ENCODE measurements at regions not wholly inside any gene's neighbourhood (a gene's known extent, or its start where the extent isn't known, plus 50 kb on each side); places are given as distances from the start of the nearest gene placed in this dataset.

DNA sequence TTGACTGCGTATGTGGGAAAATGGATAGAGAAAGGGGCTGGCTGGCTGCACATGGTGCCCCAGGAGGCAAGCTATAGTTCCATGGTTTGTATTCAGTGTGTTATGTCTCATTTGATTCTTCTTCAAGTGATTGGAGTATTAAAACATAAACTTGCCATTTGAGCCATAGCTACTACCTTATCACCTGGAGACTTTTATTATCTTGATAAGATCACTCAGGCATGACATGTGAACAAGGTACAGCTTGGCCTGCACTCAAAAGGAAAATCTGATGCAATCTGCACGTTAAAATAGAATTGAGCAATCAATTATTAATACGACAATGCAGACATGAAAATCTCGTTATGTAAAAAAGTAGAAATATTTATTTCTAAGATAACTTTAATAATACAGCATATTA lies 116.9 kb downstream of the RND3 start:
- DNase-seq (ENCODE audit: extremely low read depth in 1 of 4, low spot score in 3 of 4) (no peak), FAIRE-seq (no peak), ATAC-seq (no peak)
- no peak for TF ChIP-seq MECOM (CRISPR knock-in tag; IDR thresholded peaks at IDR 0.05)
- no peak for TF ChIP-seq FOXM1 (IDR thresholded peaks at IDR 0.05; ENCODE audit: low read depth)
- no peak for TF ChIP-seq FOXM1 (CRISPR knock-in tag; IDR thresholded peaks at IDR 0.05; ENCODE audit: low read depth)
- POLR2A ChIA-PET = no interaction called here
- no peak overlapping the region for H3K4me3 ChIP-seq
- BruUV-seq (replicated peaks) = no TSS peak
- no peaks in the 10 kb centered on the region for H3K9me3 ChIP-seq (replicated peaks; ENCODE audit: control insufficient read depth, insufficient read depth, low read depth, low read length)
- CTCF ChIA-PET (ENCODE audit: low intra/inter-chr PET ratio) = no interaction called here
- in situ Hi-C loops (cut with MboI) = no loop called here
- H3K27me3 ChIP-seq (ENCODE audit: control insufficient read depth in 2 of 2, insufficient read depth in 2 of 2, low read length in 2 of 2) = no peaks in the 10 kb centered on the region
- H3K4me2 ChIP-seq (ENCODE audit: insufficient read depth, low read length) = no peak overlapping the region
- no peak overlapping the region for H3K9ac ChIP-seq (ENCODE audit: insufficient read depth in 1 of 2, low read depth in 2 of 2, low read length in 2 of 2)
- no peaks in the 10 kb centered on the region for H3K79me2 ChIP-seq (ENCODE audit: control insufficient read depth, insufficient read depth, low read length)
- H4K20me1 ChIP-seq (replicated peaks; ENCODE audit: control insufficient read depth, insufficient read depth, low read length) = no peaks in the 10 kb centered on the region
- no peaks in the 10 kb centered on the region for H3K9me1 ChIP-seq (ENCODE audit: control insufficient read depth, insufficient read depth, low read length)
- H3K4me1 ChIP-seq (replicated peaks in 1 of 2; ENCODE audit: control insufficient read depth in 2 of 2, insufficient read depth in 2 of 2, low read length in 2 of 2) = no peaks in the 10 kb centered on the region
- no peaks in the 10 kb centered on the region for H3K36me3 ChIP-seq (ENCODE audit: control insufficient read depth, insufficient read depth, low read length)
- intact Hi-C loops (cut with micrococcal nuclease) = no loop called here
- 2% methylated on average over 4 of the region's 4 CpGs for WGBS (ENCODE audit: insufficient coverage, low coverage, missing lambda C conversion rate)
- H2AFZ ChIP-seq (ENCODE audit: low read depth, low read length) = no peak overlapping the region
- no peak overlapping the region for H3K27ac ChIP-seq (ENCODE audit: extremely low read depth, low read depth, low read length)

- Histone ChIP-seq H3K36me3 (ENCODE audit: control insufficient read depth, insufficient read depth, low read length) (no peaks in the 10 kb centered on the region), H3K79me2 (ENCODE audit: control insufficient read depth, insufficient read depth, low read length) (no peaks in the 10 kb centered on the region), H2AFZ (ENCODE audit: low read depth, low read length) (no peak overlapping the region), H3K9ac (ENCODE audit: insufficient read depth in 1 of 2, low read depth in 2 of 2, low read length in 2 of 2) (no peak overlapping the region), H3K9me1 (ENCODE audit: control insufficient read depth, insufficient read depth, low read length) (no peaks in the 10 kb centered on the region), H3K9me3 (replicated peaks; ENCODE audit: control insufficient read depth, insufficient read depth, low read depth, low read length) (no peaks in the 10 kb centered on the region), H3K4me1 (replicated peaks in 1 of 2; ENCODE audit: control insufficient read depth in 2 of 2, insufficient read depth in 2 of 2, low read length in 2 of 2) (no peaks in the 10 kb centered on the region), H4K20me1 (replicated peaks; ENCODE audit: control insufficient read depth, insufficient read depth, low read length) (no peaks in the 10 kb centered on the region), H3K4me2 (ENCODE audit: insufficient read depth, low read length) (no peak overlapping the region), H3K4me3 (no peak overlapping the region), H3K27me3 (ENCODE audit: control insufficient read depth in 2 of 2, insufficient read depth in 2 of 2, low read length in 2 of 2) (no peaks in the 10 kb centered on the region), H3K27ac (ENCODE audit: extremely low read depth, low read depth, low read length) (no peak overlapping the region)
- FAIRE-seq = no peak
- intact Hi-C loops (cut with micrococcal nuclease) = no loop called here
- DNase-seq (ENCODE audit: extremely low read depth in 1 of 4, low spot score in 3 of 4) = no peak
- ChIA-PET CTCF (ENCODE audit: low intra/inter-chr PET ratio) (no interaction called here), POLR2A (no interaction called here)
- 2% methylated on average over 9 of the region's 9 CpGs for WGBS (ENCODE audit: insufficient coverage, low coverage, missing lambda C conversion rate)
- no TSS peak for BruUV-seq (replicated peaks)
- in situ Hi-C loops (cut with MboI) = no loop called here
- ATAC-seq = no peak
- TF ChIP-seq GABPA (tag; conservative IDR thresholded peaks at IDR 0.05; ENCODE audit: low read depth) (no peak), HMBOX1 (IDR thresholded peaks at IDR 0.05) (no peak), ZNF121 (CRISPR knock-in tag; conservative IDR thresholded peaks at IDR 0.05) (no peak), ILF3 (IDR thresholded peaks at IDR 0.05; ENCODE audit: borderline replicate concordance) (no peak), KDM1A (IDR thresholded peaks at IDR 0.05) (no peak), ZNF41 (CRISPR knock-in tag; conservative IDR thresholded peaks at IDR 0.05) (no peak), FOS (IDR thresholded peaks at IDR 0.05; ENCODE audit: extremely low read depth, insufficient read length) (no peak)
These were observed 117.6 kb downstream of the RND3 start for GRCh38 chr2:150369862-150370261.

Data from K562 (cell line).